Ovary (tissue), 7 donors: ENCODE measurements at regions not wholly inside any gene's neighbourhood (a gene's known extent, or its start where the extent isn't known, plus 50 kb on each side); places are given as distances from the start of the nearest gene placed in this dataset.

Experiments used
- DNase-seq, 5 donors: peaks; one replicate each; pipeline ENCODE4 v3.0.0-alpha.2; 2019 to 2020
- H3K27ac ChIP-seq, 2 donors: fragments of 200-600 bp; one replicate each; pipeline versions ENCODE4 v1.5.1 to v1.8.0; 2019 to 2022
- H3K27me3 ChIP-seq: fragments of 200-600 bp; one replicate; pipeline ENCODE4 v1.8.0; 2022
- H3K36me3 ChIP-seq: fragments of 200-600 bp; sonication (generic); one replicate; pipeline ENCODE4 v1.5.1; 2019
- H3K4me1 ChIP-seq: one replicate; pipeline ENCODE4 v1.8.1; 2013; ENCODE audit warnings: mild to moderate bottlenecking, moderate library complexity; ENCODE audit not compliant: insufficient read depth
- H3K4me3 ChIP-seq: fragments of 200-600 bp; sonication (generic); one replicate; pipeline ENCODE4 v1.5.1; 2017
- H3K9me3 ChIP-seq, 2 donors: fragments of 200-600 bp in 1 of 2; sonication (generic) in 1 of 2; one replicate each; pipeline versions ENCODE4 v1.5.1 to v1.8.1; 2013 to 2019; ENCODE audit warnings: mild to moderate bottlenecking in 1 of 2, moderate library complexity in 1 of 2
- EP300 ChIP-seq: sonication (generic); formaldehyde crosslinking; IDR thresholded peaks from one replicate; pipeline ENCODE4 v1.6.1; 2017; ENCODE audit warnings: antibody characterized with exemption
- POLR2A ChIP-seq: fragments of 450-650 bp; IDR thresholded peaks from one replicate; pipeline ENCODE4 v1.6.1; 2017; ENCODE audit warnings: antibody characterized with exemption, mild to moderate bottlenecking, moderate library complexity
- WGBS, 3 donors: extraction: QIAGEN DNeasy Blood & Tissue Kit in 1 of 3; methylation state at CpG; one replicate each; pipeline versions ENCODE4 v1.1.5 to v1.1.7; 2013 to 2017; 5-methylcytosine and 5-hydroxymethylcytosine counted together
- intact Hi-C, 4 donors: fragments of 100-400 bp; cut with DNase I; formaldehyde crosslinking; loops; one replicate each; pipeline versions ENCODE4 v1.11.0 to v1.15.1; 2022 to 2023
- TF ChIP-seq, protein P1 (sequence below), 3 donors: fragments of 450-650 bp in 2 of 3; fragments of 200-600 bp in 1 of 3; IDR thresholded peaks; one replicate each; pipeline versions ENCODE4 v1.5.1 to v1.8.0; 2016 to 2022; ENCODE audit warnings: antibody characterized with exemption in 3 of 3, mild to moderate bottlenecking in 1 of 3
- donor health status: DM: no; HTN: no; CAD: no; lungs with moderate emphysema.
- donor health status: DM: no; HTN: no; CAD: no.
- donor health status: Bipolar disorder and iron deficiency.
- donor health status: DM: no; HTN: no; CAD: no.
- donor health status: DM: yes; HTN: yes; CAD: no.

GRCh38 chr4:30973993-30974392, 253.8 kb downstream of the PCDH7 start:
- Histone ChIP-seq H3K4me1 (no peaks in the 10 kb centered on the region), H3K27ac (no peak overlapping the region), H3K9me3 (no peaks in the 10 kb centered on the region), H3K36me3 (no peaks in the 10 kb centered on the region), H3K27me3 (no peaks in the 10 kb centered on the region), H3K4me3 (no peak overlapping the region)
- TF ChIP-seq, protein P1, sequence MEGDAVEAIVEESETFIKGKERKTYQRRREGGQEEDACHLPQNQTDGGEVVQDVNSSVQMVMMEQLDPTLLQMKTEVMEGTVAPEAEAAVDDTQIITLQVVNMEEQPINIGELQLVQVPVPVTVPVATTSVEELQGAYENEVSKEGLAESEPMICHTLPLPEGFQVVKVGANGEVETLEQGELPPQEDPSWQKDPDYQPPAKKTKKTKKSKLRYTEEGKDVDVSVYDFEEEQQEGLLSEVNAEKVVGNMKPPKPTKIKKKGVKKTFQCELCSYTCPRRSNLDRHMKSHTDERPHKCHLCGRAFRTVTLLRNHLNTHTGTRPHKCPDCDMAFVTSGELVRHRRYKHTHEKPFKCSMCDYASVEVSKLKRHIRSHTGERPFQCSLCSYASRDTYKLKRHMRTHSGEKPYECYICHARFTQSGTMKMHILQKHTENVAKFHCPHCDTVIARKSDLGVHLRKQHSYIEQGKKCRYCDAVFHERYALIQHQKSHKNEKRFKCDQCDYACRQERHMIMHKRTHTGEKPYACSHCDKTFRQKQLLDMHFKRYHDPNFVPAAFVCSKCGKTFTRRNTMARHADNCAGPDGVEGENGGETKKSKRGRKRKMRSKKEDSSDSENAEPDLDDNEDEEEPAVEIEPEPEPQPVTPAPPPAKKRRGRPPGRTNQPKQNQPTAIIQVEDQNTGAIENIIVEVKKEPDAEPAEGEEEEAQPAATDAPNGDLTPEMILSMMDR (IDR thresholded peaks at IDR 0.05): no peak
- TF ChIP-seq EP300: no peak
- no peak for TF ChIP-seq POLR2A
- no peak for DNase-seq
- intact Hi-C loops: no loop called here

- no peaks in the 10 kb centered on the region for H3K4me1 ChIP-seq
- no peaks in the 10 kb centered on the region for H3K9me3 ChIP-seq
- 87 to 90% (median 89%) methylated on average over 2 of the region's 2 CpGs for WGBS, 3 donors
- H3K36me3 ChIP-seq: no peaks in the 10 kb centered on the region
- no peaks in the 10 kb centered on the region for H3K27me3 ChIP-seq
- no peak for DNase-seq
- intact Hi-C loops: no loop called here
- TF ChIP-seq, protein P1 (IDR thresholded peaks at IDR 0.05): no peak
- TF ChIP-seq EP300 (no peak), POLR2A (no peak)
- no peak overlapping the region for H3K4me3 ChIP-seq
- H3K27ac ChIP-seq: no peak overlapping the region
These were observed 259.2 kb downstream of the PCDH7 start for GRCh38 chr4:30979402-30979801.

GRCh38 chr4:30989508-30989907, 269.3 kb downstream of the PCDH7 start:
- Histone ChIP-seq H3K4me3 (no peak overlapping the region), H3K27ac (no peak overlapping the region), H3K36me3 (no peaks in the 10 kb centered on the region), H3K9me3 (no peaks in the 10 kb centered on the region), H3K4me1 (no peaks in the 10 kb centered on the region), H3K27me3 (no peaks in the 10 kb centered on the region)
- TF ChIP-seq EP300: no peak
- TF ChIP-seq, protein P1 (IDR thresholded peaks at IDR 0.05): no peak
- TF ChIP-seq POLR2A: no peak
- WGBS, 3 donors: 97 to 100% (median 100%) methylated on average over 1 of the region's 1 CpG
- intact Hi-C loops: no loop called here
- DNase-seq: no peak

DNA sequence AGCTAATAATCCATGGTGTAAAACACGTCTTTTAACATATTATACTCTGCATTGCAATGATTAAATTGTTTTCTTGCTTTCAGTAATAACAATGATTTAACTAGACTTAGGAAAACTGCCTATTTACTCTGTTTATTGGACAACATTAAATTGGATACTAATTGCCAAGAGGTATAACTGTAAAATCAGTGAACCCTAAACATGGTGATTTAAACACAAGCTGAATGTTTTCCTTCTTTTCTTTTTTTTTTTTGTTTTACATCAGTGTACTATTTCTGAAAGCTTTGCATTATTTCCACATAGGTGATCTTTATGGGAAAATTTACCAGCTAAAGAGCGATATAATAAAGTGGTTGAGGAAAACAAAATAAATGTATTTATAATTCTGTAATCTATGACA, 276.7 kb downstream of the PCDH7 start:
- DNase-seq: no peak
- Histone ChIP-seq H3K4me3 (no peak overlapping the region), H3K9me3 (no peaks in the 10 kb centered on the region), H3K27ac (no peak overlapping the region), H3K4me1 (no peaks in the 10 kb centered on the region), H3K36me3 (no peaks in the 10 kb centered on the region), H3K27me3 (no peaks in the 10 kb centered on the region)
- intact Hi-C loops: no loop called here
- TF ChIP-seq POLR2A (no peak), EP300 (no peak)
- TF ChIP-seq, protein P1 (IDR thresholded peaks at IDR 0.05): no peak
- 86 to 93% (median 87%) methylated on average over 2 of the region's 2 CpGs for WGBS, 3 donors

GRCh38 chr4:31005037-31005436, 284.9 kb downstream of the PCDH7 start:
- no peak overlapping the region for H3K4me3 ChIP-seq
- intact Hi-C loops: no loop called here
- H3K4me1 ChIP-seq: no peaks in the 10 kb centered on the region
- H3K9me3 ChIP-seq: no peaks in the 10 kb centered on the region
- H3K27ac ChIP-seq: no peak overlapping the region
- DNase-seq: no peak
- H3K36me3 ChIP-seq: no peaks in the 10 kb centered on the region
- WGBS, 3 donors: 11 to 43% (median 20%) methylated on average over 5 of the region's 5 CpGs
- TF ChIP-seq POLR2A: no peak
- TF ChIP-seq, protein P1 (IDR thresholded peaks at IDR 0.05): no peak
- TF ChIP-seq EP300: no peak
- H3K27me3 ChIP-seq: no peaks in the 10 kb centered on the region
